GM21381 (cell line): ENCODE measurements at regions not wholly inside any gene's neighbourhood (a gene's known extent, or its start where the extent isn't known, plus 50 kb on each side); places are given as distances from the start of the nearest gene placed in this dataset.
"Not testable (repeated sequence)": the region's sequence is repeated elsewhere in the genome, so short reads cannot be mapped to it uniquely, and the experiment has no call there.

Source experiments
- ATAC-seq: cut with Tn5 transposase; IDR thresholded peaks from one replicate; pipeline ENCODE4 v1.9.1; 2021; ENCODE audit warnings: mild to moderate bottlenecking, moderate library complexity; ENCODE audit not compliant: unreplicated experiment

DNA sequence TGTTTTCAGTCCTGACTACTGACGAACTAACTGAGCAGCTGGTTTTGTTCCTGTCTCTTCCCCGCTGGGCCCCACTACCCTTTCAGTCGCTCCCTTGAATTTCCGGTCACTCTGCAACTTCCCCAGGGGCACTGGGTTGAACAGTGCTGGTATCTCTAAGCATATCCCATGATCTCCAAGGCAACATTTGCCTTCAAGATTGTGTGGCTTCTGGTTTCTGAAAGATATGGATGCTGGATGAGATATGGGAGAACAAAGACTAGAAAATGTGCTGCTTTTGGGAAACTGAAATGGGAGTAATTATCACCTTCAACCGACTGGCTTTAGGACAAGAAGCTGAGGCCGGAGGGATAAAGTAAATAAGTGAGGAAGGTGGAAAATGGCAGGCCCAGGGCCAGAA lies 258.2 kb upstream of the PIK3R1 start:
- no peak for ATAC-seq

DNA sequence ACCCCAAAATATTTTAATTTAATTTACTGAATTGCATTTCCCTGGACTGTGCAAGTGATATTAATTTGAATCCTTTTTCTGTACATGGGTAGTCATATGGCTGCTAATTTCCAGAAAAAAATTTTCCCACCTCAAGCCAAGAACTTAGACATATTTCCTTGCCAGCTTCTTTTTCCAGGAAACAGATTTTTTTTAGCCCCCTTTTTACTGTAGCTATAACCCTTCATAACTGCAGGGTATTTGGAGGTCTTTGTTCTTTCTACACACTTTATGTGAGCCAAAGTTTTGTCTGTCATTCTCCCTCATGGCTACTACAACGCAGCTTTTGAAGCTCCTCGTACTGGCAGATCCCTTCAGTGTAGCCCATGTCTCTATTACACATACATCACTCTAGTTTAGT lies 261.2 kb upstream of the PIK3R1 start:
- no peak for ATAC-seq

DNA sequence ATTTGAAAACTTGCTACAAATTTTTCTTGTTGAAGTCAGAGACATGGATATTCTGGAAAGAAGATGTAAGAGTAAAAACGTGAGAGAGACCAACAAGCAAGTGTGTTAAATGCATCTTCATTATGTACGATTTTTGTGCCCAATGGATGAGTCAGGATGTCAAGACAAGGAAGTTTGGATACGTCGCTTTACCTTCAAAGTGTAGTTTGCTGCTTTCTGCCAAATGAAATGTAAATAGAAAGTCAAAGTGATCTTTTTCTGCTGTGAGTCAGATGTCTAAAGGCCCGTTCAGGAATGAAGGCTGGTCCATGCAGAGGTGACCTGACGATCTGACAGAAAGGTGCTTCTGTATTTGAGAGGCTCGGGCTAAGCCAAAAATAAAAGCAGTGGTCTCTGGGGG lies 273.1 kb upstream of the PIK3R1 start:
- no peak for ATAC-seq

DNA sequence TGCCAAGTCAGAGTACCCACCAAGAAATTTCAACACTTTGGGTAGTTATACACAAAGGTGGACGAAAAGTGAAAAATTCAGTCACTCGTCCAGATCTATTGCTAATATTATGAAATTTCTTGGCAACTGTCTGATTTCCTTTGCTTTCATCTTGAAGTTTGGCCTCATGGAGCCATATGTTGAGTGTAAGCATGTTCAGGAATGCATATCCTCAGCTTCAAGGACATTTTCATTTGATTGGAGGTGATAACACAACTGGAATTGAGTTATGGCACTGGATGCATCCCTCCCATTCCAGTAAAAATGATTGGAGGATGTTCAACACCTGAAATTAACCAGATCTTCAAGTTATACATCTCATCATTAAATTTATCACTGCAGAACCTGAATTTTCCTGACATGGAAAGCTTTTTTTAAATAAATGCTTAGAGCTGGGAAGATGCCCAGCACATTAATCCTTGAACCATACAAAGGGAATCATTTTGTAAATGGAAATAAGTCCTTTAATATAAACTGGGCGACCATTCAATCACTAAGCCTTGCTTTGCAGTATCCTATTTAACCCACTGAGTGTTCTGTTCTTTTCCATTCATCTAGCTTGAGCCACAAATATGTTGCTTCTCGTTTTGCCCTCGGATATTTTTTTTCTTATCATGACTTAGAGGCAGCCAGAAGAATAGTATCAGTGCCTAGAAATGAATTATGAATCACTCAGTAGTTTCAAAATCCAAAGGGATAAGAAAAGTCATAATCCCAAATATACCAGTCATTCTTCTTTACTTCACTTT lies 273.7 kb upstream of the PIK3R1 start:
- ATAC-seq, result no peak

GRCh38 chr5:67935908-67936566 lies 279.5 kb upstream of the PIK3R1 start:
- no peak for ATAC-seq

- ATAC-seq, result no peak
These were observed 280.6 kb upstream of the PIK3R1 start for GRCh38 chr5:67934976-67935375.

DNA sequence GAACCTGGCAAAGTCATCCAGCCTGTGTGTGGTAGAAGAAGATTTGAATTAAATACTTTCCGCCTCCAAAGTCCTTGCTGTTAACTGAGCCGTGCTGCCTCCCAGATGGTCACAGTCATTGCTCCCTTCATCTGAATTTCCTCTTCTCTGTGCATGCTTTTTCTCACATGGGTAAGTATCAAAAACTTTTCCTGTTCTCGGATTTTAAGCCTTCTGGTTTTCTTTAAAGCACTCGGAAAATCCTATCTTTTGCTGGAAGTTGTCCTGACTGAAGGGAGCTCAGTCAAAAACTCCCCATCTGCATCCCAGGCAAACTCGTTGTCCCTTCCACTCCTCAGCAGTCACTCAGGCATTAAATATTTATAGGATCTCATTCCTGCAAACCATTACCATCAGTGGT lies 290.0 kb upstream of the PIK3R1 start:
- no peak for ATAC-seq

GRCh38 chr5:67921004-67921601 lies 294.5 kb upstream of the PIK3R1 start:
- ATAC-seq, result no peak

DNA sequence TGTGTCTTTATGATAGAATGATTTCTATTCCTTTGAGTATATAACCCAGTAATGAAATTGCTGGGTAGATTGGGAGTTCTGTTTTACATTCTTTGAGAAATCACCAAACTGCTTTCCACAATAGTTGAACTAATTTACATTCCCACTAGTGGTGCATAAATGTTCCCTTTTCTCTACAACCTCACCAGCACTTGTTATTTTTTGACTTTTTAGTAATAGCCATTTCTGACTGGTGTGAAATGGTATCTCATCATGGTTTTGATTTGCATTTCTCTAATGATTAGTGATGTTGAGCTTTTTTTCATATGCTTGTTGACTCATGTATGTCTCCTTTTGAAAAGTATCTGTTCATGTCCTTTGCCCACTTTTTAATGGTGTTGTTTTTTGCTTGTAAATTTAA lies 296.0 kb upstream of the PIK3R1 start:
- ATAC-seq, result not testable (repeated sequence)

DNA sequence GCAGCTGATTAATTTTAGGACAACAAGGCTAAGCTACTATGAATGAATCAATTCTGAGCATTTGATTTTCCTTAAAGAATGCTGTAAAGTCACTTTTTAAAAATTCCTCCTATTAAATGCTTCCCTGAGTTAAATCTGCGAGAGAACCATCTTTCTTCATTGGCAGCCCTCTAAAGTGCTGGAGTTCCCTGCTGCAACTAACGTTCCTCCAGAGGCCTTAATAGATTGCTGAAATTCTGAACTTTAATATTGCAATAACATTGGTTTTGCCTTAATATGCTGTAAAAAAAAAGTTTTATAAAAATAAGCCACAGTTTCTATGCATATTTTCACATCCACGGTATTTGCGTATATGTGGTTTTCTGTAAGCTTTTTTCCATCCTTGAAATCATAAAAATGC lies 298.0 kb upstream of the PIK3R1 start:
- ATAC-seq, result no peak

- ATAC-seq, result no peak
These were observed 305.0 kb upstream of the PIK3R1 start for GRCh38 chr5:67910546-67910945.

DNA sequence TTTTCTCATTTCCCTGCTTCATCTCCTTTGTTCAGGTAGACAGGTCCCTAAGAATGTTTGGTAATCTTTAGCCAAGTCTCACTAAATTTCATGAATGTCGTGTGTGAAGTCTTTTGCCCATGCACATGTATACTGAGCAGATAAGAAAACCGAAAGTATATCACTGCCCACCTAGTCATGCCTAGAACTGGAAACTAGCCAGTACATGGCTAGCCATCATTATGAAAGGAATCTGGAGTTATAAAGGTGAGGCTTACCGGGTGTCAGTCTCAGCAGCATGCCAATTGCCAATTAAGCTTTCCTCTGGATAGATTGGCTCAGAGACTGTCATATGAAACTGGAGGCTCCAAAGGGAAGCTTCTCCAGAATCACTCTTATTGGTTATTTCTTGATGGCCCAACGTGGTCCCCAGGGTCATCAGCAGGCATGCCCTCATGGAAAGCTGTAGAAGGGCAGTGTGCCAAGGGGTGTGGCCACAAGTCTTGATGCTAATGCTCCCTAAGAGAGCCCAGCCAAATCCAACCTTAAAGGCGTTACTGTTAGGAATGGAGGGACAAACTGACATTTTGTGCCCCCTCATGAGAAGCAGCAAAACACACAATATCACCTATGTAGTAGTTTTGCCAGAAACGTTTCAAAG lies 307.3 kb upstream of the PIK3R1 start:
- ATAC-seq, result no peak

DNA sequence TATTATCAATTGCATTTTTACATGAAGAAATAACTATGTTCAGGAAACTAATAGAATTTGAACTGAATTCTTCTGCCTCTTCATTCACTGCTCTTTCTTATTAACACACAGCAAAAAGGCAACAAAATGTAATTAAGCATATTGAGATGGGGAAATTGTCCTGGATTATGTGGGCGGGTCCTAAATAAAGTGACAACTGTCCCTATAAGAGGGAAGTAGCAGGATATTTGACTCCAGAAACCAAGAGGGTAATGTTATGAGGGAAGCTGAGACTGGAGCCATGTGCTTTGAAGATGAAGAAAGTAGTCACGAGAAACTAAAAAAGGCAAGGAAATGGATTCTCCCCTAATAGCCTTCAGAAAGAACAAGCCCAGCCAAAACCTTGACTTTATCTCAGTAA lies 311.2 kb upstream of the PIK3R1 start:
- no peak for ATAC-seq

- no peak for ATAC-seq
These were observed 311.9 kb upstream of the PIK3R1 start for GRCh38 chr5:67903656-67904055.

GRCh38 chr5:67903121-67903520 lies 312.4 kb upstream of the PIK3R1 start:
- no peak for ATAC-seq

DNA sequence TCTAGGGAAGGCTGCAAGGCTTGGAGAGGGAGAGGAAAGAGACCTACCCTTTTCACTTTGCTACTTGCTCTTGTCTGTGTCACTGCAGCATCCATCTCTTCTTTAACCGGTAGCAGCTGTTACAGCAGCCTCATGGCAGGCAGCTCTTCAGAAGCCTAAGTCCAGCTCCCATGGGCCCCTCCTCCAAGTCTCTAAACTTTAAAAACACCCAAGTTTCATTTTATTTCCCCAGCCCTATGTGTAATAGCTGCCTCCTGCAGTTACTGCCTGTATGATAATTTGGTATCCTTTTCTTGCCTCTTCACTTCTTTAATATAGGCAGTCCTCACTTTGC lies 313.1 kb upstream of the PIK3R1 start:
- ATAC-seq, result no peak

DNA sequence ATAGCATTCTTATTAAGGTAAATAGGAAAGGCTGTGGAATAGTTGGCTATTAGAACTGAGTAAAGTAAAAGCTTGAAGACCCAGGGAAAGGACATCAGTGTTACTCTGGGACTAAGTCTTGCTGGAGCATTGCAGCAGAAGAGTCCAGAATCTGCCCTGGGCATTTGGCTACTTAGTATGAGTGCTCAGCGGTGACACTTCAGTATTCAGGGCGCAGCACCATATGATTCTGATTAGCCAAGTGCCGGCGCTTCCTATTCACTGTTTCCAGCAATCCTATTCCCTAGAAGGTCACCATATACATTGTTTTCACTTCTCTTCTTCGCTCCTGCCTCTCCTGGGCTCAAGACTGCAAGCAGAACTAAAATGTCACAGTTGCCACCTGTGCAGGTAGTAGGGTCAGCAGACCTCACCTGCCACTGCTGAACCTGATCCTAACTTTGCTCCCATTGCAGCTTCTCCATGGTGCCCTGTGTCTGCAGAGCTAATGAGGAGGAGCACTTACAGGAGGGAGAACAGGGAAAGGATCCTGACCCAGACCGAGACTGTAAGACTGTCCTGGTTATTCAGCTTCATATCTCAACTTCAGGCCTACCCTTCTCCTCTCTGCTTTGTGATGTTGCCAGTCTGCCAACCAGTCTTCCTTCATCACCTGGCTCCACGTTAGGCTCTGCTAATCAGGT lies 313.6 kb upstream of the PIK3R1 start:
- no peak for ATAC-seq

DNA sequence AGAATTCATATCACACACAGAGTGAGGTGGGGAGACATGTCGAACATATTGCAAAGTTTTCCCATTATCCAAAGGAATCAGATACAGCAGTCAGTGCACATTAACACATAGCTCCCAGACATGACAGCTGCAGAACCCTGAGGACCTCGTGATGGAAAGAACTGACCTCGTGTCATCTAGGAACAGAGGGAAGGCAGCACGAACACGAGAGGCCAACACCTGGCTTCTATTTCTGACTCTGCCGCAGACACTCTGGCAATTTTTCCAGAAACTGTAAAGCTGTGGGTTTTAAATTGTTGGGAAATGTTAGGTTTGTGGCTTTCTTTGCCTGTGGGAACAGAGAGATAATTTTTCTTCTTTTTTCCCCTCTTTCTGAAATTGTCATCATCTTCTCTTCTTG lies 315.0 kb upstream of the PIK3R1 start:
- ATAC-seq, result no peak

DNA sequence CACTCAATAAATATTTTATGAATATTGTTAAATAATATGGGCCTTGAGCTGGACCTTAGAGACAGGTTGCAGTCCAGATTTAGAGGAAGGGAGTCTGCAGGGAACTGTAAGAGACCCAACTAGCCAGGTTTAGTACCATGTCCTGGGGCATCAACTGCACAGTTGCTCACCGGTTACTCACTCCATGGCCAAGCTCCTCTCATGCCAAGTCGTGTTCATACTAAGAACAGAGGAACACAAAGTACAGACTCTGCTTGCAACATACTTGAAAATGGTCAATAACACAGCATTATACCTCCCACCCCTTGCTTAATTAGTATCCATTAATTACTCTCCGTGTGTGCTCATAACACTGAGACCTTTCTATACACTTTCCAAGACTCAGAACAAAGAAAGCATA lies 317.6 kb upstream of the PIK3R1 start:
- ATAC-seq, result no peak

DNA sequence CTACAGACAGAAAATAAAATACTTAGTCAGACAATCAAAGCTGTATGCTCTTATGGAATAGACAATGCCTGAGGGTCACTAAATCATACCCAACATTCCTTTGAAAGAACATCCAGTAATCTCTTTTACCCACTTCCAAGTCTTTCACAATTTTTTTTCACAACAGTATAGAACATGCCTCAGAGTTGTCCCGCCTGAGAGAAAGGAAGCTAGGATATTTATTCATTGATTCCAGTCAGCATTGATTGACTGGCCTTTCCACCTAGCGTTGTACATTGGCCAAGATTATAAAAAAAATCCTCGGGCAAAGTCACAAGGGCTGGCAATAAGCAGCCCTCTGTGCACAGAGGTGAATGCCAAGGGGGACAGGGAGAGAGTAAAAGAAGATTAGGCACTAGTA lies 318.1 kb upstream of the PIK3R1 start:
- ATAC-seq, result no peak

DNA sequence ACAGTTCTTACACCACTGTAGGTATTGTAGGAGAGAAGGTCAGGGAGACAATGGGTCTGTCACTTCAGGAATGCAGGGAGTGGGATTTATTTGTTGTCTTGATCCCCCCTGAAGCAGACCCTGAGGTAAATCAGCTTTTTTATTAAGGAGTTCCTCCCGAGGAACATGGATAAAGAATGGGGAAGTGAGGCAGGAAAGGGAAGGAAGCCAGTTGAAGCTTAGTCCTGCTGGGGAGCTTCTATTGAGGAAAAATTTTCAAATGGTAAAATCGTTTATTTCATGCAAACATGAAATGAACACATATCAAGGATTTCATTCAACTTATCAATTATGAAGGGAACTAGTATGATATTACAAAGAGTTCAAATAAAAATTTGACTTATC lies 318.6 kb upstream of the PIK3R1 start:
- no peak for ATAC-seq
